Nephron progenitor cell (in vitro differentiated cells): ENCODE measurements at regions not wholly inside any gene's neighbourhood (a gene's known extent, or its start where the extent isn't known, plus 50 kb on each side); places are given as distances from the start of the nearest gene placed in this dataset.

Source experiments
- DNase-seq: peaks from one replicate; pipeline ENCODE4 v3.0.0; 2021
- H3K27ac Mint-ChIP-seq: 2 replicates; pipeline ENCODE4 v1.8.0; 2021; ENCODE audit warnings: mild to moderate bottlenecking, moderate library complexity, mixed read lengths
- H3K27me3 Mint-ChIP-seq: 2 replicates; pipeline ENCODE4 v1.8.0; 2021; ENCODE audit warnings: mild to moderate bottlenecking, low read depth, mixed read lengths; ENCODE audit not compliant: poor library complexity
- H3K36me3 Mint-ChIP-seq: 2 replicates; pipeline ENCODE4 v1.8.0; 2021; ENCODE audit warnings: low read depth, mixed read lengths
- H3K4me1 Mint-ChIP-seq: 2 replicates; pipeline ENCODE4 v1.8.0; 2021; ENCODE audit warnings: mixed read lengths
- H3K4me3 Mint-ChIP-seq: 2 replicates; pipeline ENCODE4 v1.8.0; 2021; ENCODE audit warnings: mild to moderate bottlenecking, moderate library complexity, mixed read lengths
- H3K9me3 Mint-ChIP-seq: 2 replicates; pipeline ENCODE4 v1.8.0; 2021; ENCODE audit warnings: mild to moderate bottlenecking, moderate library complexity, mixed read lengths
- TF ChIP-seq, protein P1 (sequence below): fragments of 200-600 bp; sonication (generic); IDR thresholded peaks from 2 replicates; pipeline ENCODE4 v1.5.0; 2021; ENCODE audit warnings: antibody characterized with exemption

DNA sequence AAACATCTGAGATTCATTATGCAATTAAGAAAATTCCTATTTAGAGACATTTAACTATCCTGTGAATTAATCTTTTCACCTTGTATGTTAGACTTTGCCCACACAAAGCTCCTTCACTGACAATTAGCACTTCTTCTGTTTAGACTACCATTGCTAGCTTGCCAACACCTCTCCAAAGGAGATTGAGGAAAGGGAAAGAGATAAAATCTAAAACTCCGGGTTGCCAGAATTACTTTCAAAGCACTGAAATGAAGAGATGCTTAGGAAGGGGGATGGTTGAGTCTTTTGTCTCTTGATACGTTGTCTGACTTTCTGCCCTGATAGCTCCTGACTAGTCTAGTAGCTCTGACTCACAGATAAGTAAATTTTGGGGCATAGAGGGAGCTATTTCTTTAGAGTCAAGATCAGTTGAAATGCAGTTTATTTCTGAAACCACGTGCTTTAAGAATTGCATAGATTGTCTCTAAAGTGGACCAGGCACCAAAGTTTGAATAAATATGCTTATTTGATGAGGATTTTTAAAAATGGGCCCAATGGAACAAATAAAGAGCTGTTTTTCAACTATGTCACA is 74.1 kb upstream of the DSEL start:
- H3K36me3 Mint-ChIP-seq: no peaks in the 10 kb centered on the region
- TF ChIP-seq, protein P1, sequence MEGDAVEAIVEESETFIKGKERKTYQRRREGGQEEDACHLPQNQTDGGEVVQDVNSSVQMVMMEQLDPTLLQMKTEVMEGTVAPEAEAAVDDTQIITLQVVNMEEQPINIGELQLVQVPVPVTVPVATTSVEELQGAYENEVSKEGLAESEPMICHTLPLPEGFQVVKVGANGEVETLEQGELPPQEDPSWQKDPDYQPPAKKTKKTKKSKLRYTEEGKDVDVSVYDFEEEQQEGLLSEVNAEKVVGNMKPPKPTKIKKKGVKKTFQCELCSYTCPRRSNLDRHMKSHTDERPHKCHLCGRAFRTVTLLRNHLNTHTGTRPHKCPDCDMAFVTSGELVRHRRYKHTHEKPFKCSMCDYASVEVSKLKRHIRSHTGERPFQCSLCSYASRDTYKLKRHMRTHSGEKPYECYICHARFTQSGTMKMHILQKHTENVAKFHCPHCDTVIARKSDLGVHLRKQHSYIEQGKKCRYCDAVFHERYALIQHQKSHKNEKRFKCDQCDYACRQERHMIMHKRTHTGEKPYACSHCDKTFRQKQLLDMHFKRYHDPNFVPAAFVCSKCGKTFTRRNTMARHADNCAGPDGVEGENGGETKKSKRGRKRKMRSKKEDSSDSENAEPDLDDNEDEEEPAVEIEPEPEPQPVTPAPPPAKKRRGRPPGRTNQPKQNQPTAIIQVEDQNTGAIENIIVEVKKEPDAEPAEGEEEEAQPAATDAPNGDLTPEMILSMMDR: no peak
- no peaks in the 10 kb centered on the region for H3K4me1 Mint-ChIP-seq
- no peaks in the 10 kb centered on the region for H3K27me3 Mint-ChIP-seq
- no peak overlapping the region for H3K27ac Mint-ChIP-seq
- no peak for DNase-seq
- H3K4me3 Mint-ChIP-seq: no peak overlapping the region
- peaks cover 13% of the 10 kb centered on the region for H3K9me3 Mint-ChIP-seq

DNA sequence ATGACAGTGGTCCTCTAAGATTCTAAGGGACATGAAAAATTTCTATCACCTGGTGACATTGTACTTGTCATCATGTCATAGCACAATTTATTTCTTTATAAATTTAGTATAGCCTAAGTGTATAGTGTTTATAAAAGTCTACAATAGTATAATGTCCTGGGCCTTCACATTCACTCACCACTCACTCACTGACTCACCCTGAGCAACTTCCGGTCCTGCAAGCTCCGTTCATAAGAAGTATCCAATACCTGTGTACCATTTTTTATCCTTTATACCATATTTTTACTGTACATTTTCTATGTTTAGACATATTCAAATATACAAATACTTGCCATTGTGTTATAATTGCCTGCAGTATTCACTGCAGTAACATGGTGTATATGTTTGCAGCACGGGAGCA is 72.8 kb upstream of the DSEL start:
- TF ChIP-seq, protein P1: no peak
- H3K9me3 Mint-ChIP-seq: no peaks in the 10 kb centered on the region
- no peak for DNase-seq
- H3K27me3 Mint-ChIP-seq: no peaks in the 10 kb centered on the region
- no peaks in the 10 kb centered on the region for H3K4me1 Mint-ChIP-seq
- H3K36me3 Mint-ChIP-seq: no peaks in the 10 kb centered on the region
- no peak overlapping the region for H3K27ac Mint-ChIP-seq
- no peak overlapping the region for H3K4me3 Mint-ChIP-seq

DNA sequence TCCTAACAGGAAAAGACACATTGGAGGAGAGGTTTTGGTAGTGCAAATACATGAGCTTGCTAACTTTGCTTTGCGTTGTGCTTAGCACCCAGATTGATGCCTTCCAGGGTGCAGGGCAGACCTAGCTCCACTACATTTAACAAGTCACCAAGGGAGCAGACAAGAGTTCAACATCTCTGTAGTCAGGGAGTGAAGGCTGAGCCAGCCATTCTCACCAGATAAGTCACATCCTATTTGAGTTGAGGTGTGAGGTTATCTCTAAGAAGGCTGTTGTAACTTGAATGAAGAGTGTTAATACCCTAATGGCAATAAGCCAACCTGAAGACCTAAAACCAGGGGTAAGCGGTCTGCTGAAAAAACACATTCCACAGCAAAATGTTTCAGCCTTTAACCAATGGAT is 69.6 kb upstream of the DSEL start:
- no peaks in the 10 kb centered on the region for H3K36me3 Mint-ChIP-seq
- peaks cover 5% of the 10 kb centered on the region for H3K9me3 Mint-ChIP-seq
- H3K4me3 Mint-ChIP-seq: no peak overlapping the region
- TF ChIP-seq, protein P1: no peak
- no peak overlapping the region for H3K27ac Mint-ChIP-seq
- H3K27me3 Mint-ChIP-seq: no peaks in the 10 kb centered on the region
- H3K4me1 Mint-ChIP-seq: no peaks in the 10 kb centered on the region
- DNase-seq: no peak

DNA sequence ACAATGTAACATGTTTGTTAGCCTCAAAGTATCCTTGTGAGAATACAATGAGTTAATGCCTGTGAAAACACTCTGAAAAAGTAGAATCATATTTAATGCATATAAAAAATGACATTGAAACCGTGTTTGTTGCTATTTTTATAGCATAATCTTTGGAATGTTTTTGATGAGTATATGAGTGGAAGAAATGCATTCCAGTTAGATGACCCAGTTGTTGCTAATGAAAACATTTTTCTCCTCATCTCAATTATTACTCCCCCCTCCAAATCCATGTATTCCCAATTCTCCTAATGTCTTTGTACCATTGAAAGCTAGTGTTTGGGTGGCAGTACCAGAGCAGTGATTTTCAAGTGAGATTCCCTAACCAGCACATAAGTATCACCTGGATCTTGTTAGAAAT is 67.1 kb upstream of the DSEL start:
- Mint-ChIP-seq H3K36me3 (no peaks in the 10 kb centered on the region), H3K9me3 (peaks cover 5% of the 10 kb centered on the region), H3K27ac (no peak overlapping the region), H3K4me1 (no peaks in the 10 kb centered on the region), H3K4me3 (no peak overlapping the region), H3K27me3 (no peaks in the 10 kb centered on the region)
- no peak for DNase-seq
- TF ChIP-seq, protein P1: no peak

DNA sequence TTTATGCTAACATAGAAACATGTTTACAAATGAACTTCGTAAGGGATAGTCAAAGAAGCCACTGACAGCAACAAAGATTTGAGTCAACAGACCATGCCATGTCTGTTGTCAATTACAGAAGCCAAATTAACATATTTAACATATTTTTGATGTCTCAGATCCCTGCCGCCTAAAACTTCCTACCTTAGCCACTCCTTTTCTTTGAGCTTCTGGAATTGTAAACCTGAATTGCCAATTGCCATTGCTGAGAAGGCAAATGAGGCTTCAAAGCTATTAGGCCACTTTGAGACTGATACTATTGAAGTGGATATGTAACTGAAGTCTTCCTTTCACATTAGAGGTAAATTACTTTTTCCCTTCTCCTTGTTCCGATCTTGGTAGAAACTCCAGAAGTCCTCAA is 66.0 kb upstream of the DSEL start:
- TF ChIP-seq, protein P1: no peak
- Mint-ChIP-seq H3K4me3 (no peak overlapping the region), H3K4me1 (no peaks in the 10 kb centered on the region), H3K36me3 (no peaks in the 10 kb centered on the region), H3K27me3 (no peaks in the 10 kb centered on the region), H3K9me3 (peaks cover 5% of the 10 kb centered on the region), H3K27ac (no peak overlapping the region)
- no peak for DNase-seq

DNA sequence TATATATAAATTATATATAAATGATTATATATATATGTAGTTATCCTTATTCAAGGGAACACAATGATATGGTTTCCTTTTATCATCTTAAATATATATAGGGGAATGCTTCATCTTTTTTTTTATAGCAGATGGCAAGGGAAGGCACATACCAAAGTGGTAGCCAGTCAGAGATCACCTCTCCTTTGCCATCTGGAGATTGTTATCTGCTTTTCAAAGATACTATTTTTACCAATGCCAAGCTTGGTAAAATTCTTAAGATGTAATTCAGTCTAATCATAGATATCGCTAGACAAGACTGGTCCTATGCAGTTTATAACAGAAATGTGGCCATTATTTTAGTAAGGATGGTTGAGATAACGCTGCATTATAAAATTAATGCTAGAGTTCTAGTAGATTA is 64.7 kb upstream of the DSEL start:
- DNase-seq: no peak
- Mint-ChIP-seq H3K4me3 (no peak overlapping the region), H3K36me3 (no peaks in the 10 kb centered on the region), H3K9me3 (peaks cover 5% of the 10 kb centered on the region), H3K4me1 (no peaks in the 10 kb centered on the region), H3K27ac (no peak overlapping the region), H3K27me3 (no peaks in the 10 kb centered on the region)
- TF ChIP-seq, protein P1: no peak
